SK-N-SH treated with all-trans-retinoic acid at 6 μM for 48 hours (cell line): ENCODE measurements at regions not wholly inside any gene's neighbourhood (a gene's known extent, or its start where the extent isn't known, plus 50 kb on each side); places are given as distances from the start of the nearest gene placed in this dataset.
"Not testable (repeated sequence)": the region's sequence is repeated elsewhere in the genome, so short reads cannot be mapped to it uniquely, and the experiment has no call there.

Experiments used
- ATAC-seq: fragments of 200-7000 bp; cut with Tn5 transposase; 3 replicates; pipeline ENCODE4 v1.9.1; 2020; ENCODE audit warnings: mild to moderate bottlenecking, moderate library complexity
- ARNTL ChIP-seq: fragments of 450-650 bp; formaldehyde crosslinking; IDR thresholded peaks from 2 replicates; pipeline ENCODE4 v1.5.0; 2020; ENCODE audit warnings: low read depth, mild to moderate bottlenecking, moderate library complexity, borderline replicate concordance
- BACH2 ChIP-seq: fragments of 250-450 bp; sonication (Bioruptor Pico); IDR thresholded peaks from 2 replicates; pipeline ENCODE4 v1.9.0; 2021; ENCODE audit warnings: mild to moderate bottlenecking, borderline replicate concordance
- CREB5 ChIP-seq: fragments of 250-450 bp; sonication (Bioruptor Pico); IDR thresholded peaks from 2 replicates; pipeline ENCODE4 v1.5.1; 2020; ENCODE audit warnings: low read depth, mild to moderate bottlenecking, moderate library complexity
- CSDC2 ChIP-seq: fragments of 250-450 bp; sonication (Bioruptor Pico); IDR thresholded peaks from 2 replicates; pipeline ENCODE4 v1.5.0; 2020; ENCODE audit warnings: mild to moderate bottlenecking, moderate library complexity
- CSRNP3 ChIP-seq: fragments of 250-450 bp; sonication (Bioruptor Pico); IDR thresholded peaks from 2 replicates; pipeline ENCODE4 v1.5.1; 2021; ENCODE audit warnings: mild to moderate bottlenecking, moderate library complexity
- ESRRG ChIP-seq: fragments of 250-450 bp; sonication (Bioruptor Pico); IDR thresholded peaks from 2 replicates; pipeline ENCODE4 v1.6.1; 2021; ENCODE audit warnings: mild to moderate bottlenecking
- GLIS3 ChIP-seq: fragments of 250-450 bp; sonication (Bioruptor Pico); IDR thresholded peaks from 2 replicates; pipeline ENCODE4 v1.5.0; 2020; ENCODE audit warnings: mild to moderate bottlenecking, moderate library complexity
- ISL1 ChIP-seq: fragments of 250-450 bp; sonication (Bioruptor Pico); IDR thresholded peaks from 2 replicates; pipeline ENCODE4 v2.1.2; 2022; ENCODE audit warnings: mild to moderate bottlenecking, moderate library complexity
- OSR1 ChIP-seq: fragments of 250-450 bp; sonication (Bioruptor Pico); IDR thresholded peaks from 2 replicates; pipeline ENCODE4 v1.8.0; 2022; ENCODE audit warnings: moderate library complexity, mild to moderate bottlenecking, inconsistent platforms
- POU6F1 ChIP-seq: fragments of 250-450 bp; sonication (Bioruptor Pico); IDR thresholded peaks from 2 replicates; pipeline ENCODE4 v1.8.0; 2021; ENCODE audit warnings: low read depth, mild to moderate bottlenecking, moderate library complexity, borderline replicate concordance
- PPARA ChIP-seq: fragments of 250-450 bp; sonication (Bioruptor Pico); IDR thresholded peaks from 2 replicates; pipeline ENCODE4 v1.5.0; 2020; ENCODE audit warnings: mild to moderate bottlenecking, borderline replicate concordance
- RARB ChIP-seq: fragments of 250-450 bp; sonication (Bioruptor Pico); IDR thresholded peaks from 2 replicates; pipeline ENCODE4 v1.8.0; 2021; ENCODE audit warnings: mild to moderate bottlenecking, moderate library complexity
- TCF4 ChIP-seq: fragments of 250-450 bp; sonication (Bioruptor Pico); IDR thresholded peaks from 2 replicates; pipeline ENCODE4 v1.8.0; 2021; ENCODE audit warnings: mild to moderate bottlenecking, moderate library complexity, borderline replicate concordance
- TOX ChIP-seq: fragments of 250-450 bp; sonication (Bioruptor Pico); IDR thresholded peaks from 2 replicates; pipeline ENCODE4 v1.8.0; 2021; ENCODE audit warnings: mild to moderate bottlenecking, moderate library complexity, borderline replicate concordance
- ZC3H10 ChIP-seq: fragments of 250-450 bp; sonication (Bioruptor Pico); IDR thresholded peaks from 2 replicates; pipeline ENCODE4 v1.5.1; 2021; ENCODE audit warnings: mild to moderate bottlenecking, moderate library complexity
- ZFP3 ChIP-seq: fragments of 250-450 bp; sonication (Bioruptor Pico); IDR thresholded peaks from 2 replicates; pipeline ENCODE4 v1.5.0; 2020; ENCODE audit warnings: mild to moderate bottlenecking, moderate library complexity
- ZFP30 ChIP-seq: fragments of 450-650 bp; formaldehyde crosslinking; IDR thresholded peaks from 2 replicates; pipeline ENCODE4 v1.5.0; 2022; ENCODE audit warnings: mild to moderate bottlenecking, moderate library complexity
- ZNF565 ChIP-seq: fragments of 450-650 bp; formaldehyde crosslinking; conservative IDR thresholded peaks from 2 replicates; pipeline ENCODE4 v1.5.0; 2020; ENCODE audit warnings: low read depth, mild to moderate bottlenecking, moderate library complexity
- ZNF70 ChIP-seq: fragments of 450-650 bp; formaldehyde crosslinking; IDR thresholded peaks from 2 replicates; pipeline ENCODE4 v1.5.0; 2020; ENCODE audit warnings: mild to moderate bottlenecking, moderate library complexity
- ZNF8 ChIP-seq: fragments of 450-650 bp; formaldehyde crosslinking; IDR thresholded peaks from 2 replicates; pipeline ENCODE4 v1.5.0; 2020; ENCODE audit warnings: mild to moderate bottlenecking, moderate library complexity
- TF ChIP-seq, protein P1 (sequence below): fragments of 250-450 bp; sonication (Bioruptor Pico); IDR thresholded peaks from 2 replicates; pipeline ENCODE4 v1.8.0; 2020; ENCODE audit warnings: mild to moderate bottlenecking, moderate library complexity, borderline replicate concordance
- TF ChIP-seq, protein P2 (sequence below): fragments of 250-450 bp; sonication (Bioruptor Pico); IDR thresholded peaks from 2 replicates; pipeline ENCODE4 v1.5.0; 2020; ENCODE audit warnings: mild to moderate bottlenecking, moderate library complexity

DNA sequence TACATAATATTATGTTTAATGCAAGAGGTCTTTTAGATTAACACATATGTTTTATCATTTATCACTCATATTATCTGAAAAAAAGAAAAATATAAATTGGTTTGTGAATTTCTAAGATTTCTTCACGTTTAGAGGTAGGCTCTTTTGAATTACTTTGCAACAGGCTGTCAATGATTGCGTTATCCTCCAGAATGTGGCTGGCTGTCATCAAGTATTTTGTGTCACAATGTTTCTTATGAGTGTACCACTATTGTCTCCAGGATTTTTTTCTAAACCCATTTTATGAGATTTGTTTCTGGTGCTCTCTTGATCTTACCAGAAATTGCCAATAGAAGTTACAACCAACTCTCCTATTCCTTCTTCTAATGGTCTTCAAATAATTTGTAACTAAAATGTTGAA is 307.9 kb downstream of the DMAC1 start (continued):
- TF ChIP-seq CSRNP3 (CRISPR knock-in tag) (no peak), ZNF565 (CRISPR knock-in tag) (no peak), TOX (CRISPR knock-in tag) (no peak)
- TF ChIP-seq, all 23 proteins: peak for 0

DNA sequence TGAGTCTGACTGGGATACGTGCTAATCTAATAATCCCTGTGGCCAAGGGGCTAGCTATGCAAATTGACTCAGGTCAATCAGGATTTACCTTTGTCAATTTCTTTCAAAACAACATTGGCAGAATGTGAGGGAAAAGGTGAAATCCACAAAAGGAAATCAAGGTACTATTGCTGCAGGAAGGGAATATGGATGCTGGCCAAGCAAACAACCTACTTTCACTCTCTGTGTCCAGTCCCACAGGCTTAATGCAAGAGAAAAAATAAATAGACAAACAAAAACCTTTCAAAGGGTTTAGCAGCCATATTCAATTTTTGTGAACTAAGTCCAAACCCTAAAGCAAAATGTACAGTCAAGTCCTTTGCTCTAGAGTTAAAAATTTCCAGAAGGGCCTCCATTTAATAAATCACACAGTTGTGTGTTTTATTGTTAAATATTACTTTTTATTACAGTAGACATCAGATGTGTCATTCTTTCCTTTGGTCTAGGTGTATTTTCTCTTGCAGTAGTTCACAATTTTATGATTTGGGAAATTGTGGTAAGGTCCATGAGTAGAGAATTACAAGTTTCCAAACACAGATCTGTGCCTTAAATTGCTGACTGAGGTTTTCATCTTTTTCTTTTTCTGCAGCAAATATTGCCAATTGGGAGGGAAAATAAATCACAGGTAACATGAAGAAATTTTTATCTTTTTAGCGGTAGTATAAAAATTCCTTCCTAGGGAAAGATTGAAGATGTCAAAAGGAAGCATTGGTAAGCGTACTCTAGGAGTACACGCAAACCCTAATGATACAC is 309.1 kb downstream of the DMAC1 start:
- ATAC-seq = no peak
- TF ChIP-seq, protein P1, sequence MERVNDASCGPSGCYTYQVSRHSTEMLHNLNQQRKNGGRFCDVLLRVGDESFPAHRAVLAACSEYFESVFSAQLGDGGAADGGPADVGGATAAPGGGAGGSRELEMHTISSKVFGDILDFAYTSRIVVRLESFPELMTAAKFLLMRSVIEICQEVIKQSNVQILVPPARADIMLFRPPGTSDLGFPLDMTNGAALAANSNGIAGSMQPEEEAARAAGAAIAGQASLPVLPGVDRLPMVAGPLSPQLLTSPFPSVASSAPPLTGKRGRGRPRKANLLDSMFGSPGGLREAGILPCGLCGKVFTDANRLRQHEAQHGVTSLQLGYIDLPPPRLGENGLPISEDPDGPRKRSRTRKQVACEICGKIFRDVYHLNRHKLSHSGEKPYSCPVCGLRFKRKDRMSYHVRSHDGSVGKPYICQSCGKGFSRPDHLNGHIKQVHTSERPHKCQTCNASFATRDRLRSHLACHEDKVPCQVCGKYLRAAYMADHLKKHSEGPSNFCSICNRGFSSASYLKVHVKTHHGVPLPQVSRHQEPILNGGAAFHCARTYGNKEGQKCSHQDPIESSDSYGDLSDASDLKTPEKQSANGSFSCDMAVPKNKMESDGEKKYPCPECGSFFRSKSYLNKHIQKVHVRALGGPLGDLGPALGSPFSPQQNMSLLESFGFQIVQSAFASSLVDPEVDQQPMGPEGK (CRISPR knock-in tag) = no peak
- no peak for TF ChIP-seq ISL1
- no peak for TF ChIP-seq TCF4
- TF ChIP-seq GLIS3 (CRISPR knock-in tag) = no peak
- TF ChIP-seq ARNTL (CRISPR knock-in tag) = no peak
- no peak for TF ChIP-seq ESRRG (CRISPR knock-in tag)
- no peak for TF ChIP-seq ZC3H10 (CRISPR knock-in tag)
- no peak for TF ChIP-seq POU6F1
- TF ChIP-seq CREB5 (CRISPR knock-in tag) = no peak
- TF ChIP-seq, protein P2, sequence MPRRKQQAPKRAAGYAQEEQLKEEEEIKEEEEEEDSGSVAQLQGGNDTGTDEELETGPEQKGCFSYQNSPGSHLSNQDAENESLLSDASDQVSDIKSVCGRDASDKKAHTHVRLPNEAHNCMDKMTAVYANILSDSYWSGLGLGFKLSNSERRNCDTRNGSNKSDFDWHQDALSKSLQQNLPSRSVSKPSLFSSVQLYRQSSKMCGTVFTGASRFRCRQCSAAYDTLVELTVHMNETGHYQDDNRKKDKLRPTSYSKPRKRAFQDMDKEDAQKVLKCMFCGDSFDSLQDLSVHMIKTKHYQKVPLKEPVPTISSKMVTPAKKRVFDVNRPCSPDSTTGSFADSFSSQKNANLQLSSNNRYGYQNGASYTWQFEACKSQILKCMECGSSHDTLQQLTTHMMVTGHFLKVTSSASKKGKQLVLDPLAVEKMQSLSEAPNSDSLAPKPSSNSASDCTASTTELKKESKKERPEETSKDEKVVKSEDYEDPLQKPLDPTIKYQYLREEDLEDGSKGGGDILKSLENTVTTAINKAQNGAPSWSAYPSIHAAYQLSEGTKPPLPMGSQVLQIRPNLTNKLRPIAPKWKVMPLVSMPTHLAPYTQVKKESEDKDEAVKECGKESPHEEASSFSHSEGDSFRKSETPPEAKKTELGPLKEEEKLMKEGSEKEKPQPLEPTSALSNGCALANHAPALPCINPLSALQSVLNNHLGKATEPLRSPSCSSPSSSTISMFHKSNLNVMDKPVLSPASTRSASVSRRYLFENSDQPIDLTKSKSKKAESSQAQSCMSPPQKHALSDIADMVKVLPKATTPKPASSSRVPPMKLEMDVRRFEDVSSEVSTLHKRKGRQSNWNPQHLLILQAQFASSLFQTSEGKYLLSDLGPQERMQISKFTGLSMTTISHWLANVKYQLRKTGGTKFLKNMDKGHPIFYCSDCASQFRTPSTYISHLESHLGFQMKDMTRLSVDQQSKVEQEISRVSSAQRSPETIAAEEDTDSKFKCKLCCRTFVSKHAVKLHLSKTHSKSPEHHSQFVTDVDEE = no peak
- no peak for TF ChIP-seq CSDC2 (CRISPR knock-in tag)
- TF ChIP-seq ZNF70 (CRISPR knock-in tag) = no peak
- TF ChIP-seq ZNF565 (CRISPR knock-in tag) = no peak
- TF ChIP-seq ZFP30 (CRISPR knock-in tag) = no peak
- no peak for TF ChIP-seq PPARA (CRISPR knock-in tag)
- no peak for TF ChIP-seq RARB (CRISPR knock-in tag)
- no peak for TF ChIP-seq ZFP3 (CRISPR knock-in tag)
- no peak for TF ChIP-seq ZNF8 (CRISPR knock-in tag)
- TF ChIP-seq BACH2 (CRISPR knock-in tag) = no peak
- no peak for TF ChIP-seq OSR1 (CRISPR knock-in tag)

GRCh38 chr9:7489036-7489435 is 310.5 kb downstream of the DMAC1 start:
- peak; percentile 42; the same call in 1 of the 2 replicates for TF ChIP-seq TCF4
- TF ChIP-seq, protein P2 = 0 out of 2 replicates have a peak, but pooled peaks have one; percentile 19
- TF ChIP-seq ZFP30 (CRISPR knock-in tag) = no peak
- ATAC-seq = no peak

GRCh38 chr9:7484014-7484413 is 315.6 kb downstream of the DMAC1 start:
- ATAC-seq = not testable (repeated sequence)
